NCI-H69 (cell line): ENCODE measurements at regions not wholly inside any gene's neighbourhood (a gene's known extent, or its start where the extent isn't known, plus 50 kb on each side); places are given as distances from the start of the nearest gene placed in this dataset.

Experiments
- DNase-seq: peaks from one replicate; lab custom pipeline; 2025; lab: John Stamatoyannopoulos, UW

- DNase-seq, result no peak
These were observed 283.7 kb upstream of the NR4A3 start for GRCh38 chr9:99537996-99538395.

GRCh38 chr9:99544526-99544925 lies 277.2 kb upstream of the NR4A3 start:
- DNase-seq, result no peak

- DNase-seq, result no peak
These were observed 272.2 kb upstream of the NR4A3 start for GRCh38 chr9:99549441-99549840.

- DNase-seq, result no peak
These were observed 265.9 kb upstream of the NR4A3 start for GRCh38 chr9:99555792-99556191.

- DNase-seq, result no peak
These were observed 264.7 kb upstream of the NR4A3 start for GRCh38 chr9:99556998-99557397.

- DNase-seq, result no peak
These were observed 263.9 kb upstream of the NR4A3 start for GRCh38 chr9:99557816-99558215.

- DNase-seq, result no peak
These were observed 261.9 kb upstream of the NR4A3 start for GRCh38 chr9:99559776-99560175.

GRCh38 chr9:99560561-99560960 lies 261.1 kb upstream of the NR4A3 start:
- DNase-seq, result no peak

GRCh38 chr9:99561509-99561917 lies 260.2 kb upstream of the NR4A3 start:
- DNase-seq, result peak; percentile 42

GRCh38 chr9:99561961-99562565 lies 259.6 kb upstream of the NR4A3 start:
- DNase-seq, result no peak

- peak; percentile 21 for DNase-seq
These were observed 258.3 kb upstream of the NR4A3 start for GRCh38 chr9:99563364-99563763.

- DNase-seq, result no peak
These were observed 256.5 kb upstream of the NR4A3 start for GRCh38 chr9:99565203-99565602.

- no peak for DNase-seq
These were observed 254.2 kb upstream of the NR4A3 start for GRCh38 chr9:99567436-99567835.

- DNase-seq, result no peak
These were observed 251.8 kb upstream of the NR4A3 start for GRCh38 chr9:99569840-99570239.

- DNase-seq, result no peak
These were observed 249.1 kb upstream of the NR4A3 start for GRCh38 chr9:99572567-99572966.

GRCh38 chr9:99573085-99573484 lies 248.6 kb upstream of the NR4A3 start:
- DNase-seq, result no peak

- no peak for DNase-seq
These were observed 247.8 kb upstream of the NR4A3 start for GRCh38 chr9:99573886-99574285.

- no peak for DNase-seq
These were observed 245.7 kb upstream of the NR4A3 start for GRCh38 chr9:99576002-99576401.

GRCh38 chr9:99576876-99577275 lies 244.8 kb upstream of the NR4A3 start:
- DNase-seq, result no peak

GRCh38 chr9:99577351-99577750 lies 244.3 kb upstream of the NR4A3 start:
- no peak for DNase-seq

GRCh38 chr9:99578666-99579065 lies 243.0 kb upstream of the NR4A3 start:
- no peak for DNase-seq

GRCh38 chr9:99579964-99580363 lies 241.7 kb upstream of the NR4A3 start:
- no peak for DNase-seq

GRCh38 chr9:99582814-99583213 lies 238.9 kb upstream of the NR4A3 start:
- no peak for DNase-seq

- no peak for DNase-seq
These were observed 233.4 kb upstream of the NR4A3 start for GRCh38 chr9:99588299-99588698.

GRCh38 chr9:99588747-99589146 lies 232.9 kb upstream of the NR4A3 start:
- DNase-seq, result no peak
